Calu3 (cell line): ENCODE measurements at regions not wholly inside any gene's neighbourhood (a gene's known extent, or its start where the extent isn't known, plus 50 kb on each side); places are given as distances from the start of the nearest gene placed in this dataset.
"Not testable (repeated sequence)": the region's sequence is repeated elsewhere in the genome, so short reads cannot be mapped to it uniquely, and the experiment has no call there.

ENCODE experiments used
- BruUV-seq: library from RNA; stranded (reverse); fragments of 400-500 nt; replicated peaks from 2 replicates; lab custom pipeline; 2021; lab: Mats Ljungman, UMichigan
- CTCF ChIA-PET: fragments of 300-600 bp; sonication (Branson Sonifier 250); formaldehyde crosslinking; loops from one replicate; lab custom pipeline; 2022; ENCODE audit warnings: antibody characterized with exemption; lab: Charles Lee
- DNase-seq: peaks from one replicate; pipeline ENCODE4 v3.0.0; 2022
- H3K27ac Mint-ChIP-seq: one replicate; pipeline ENCODE4 v1.8.0; 2022; ENCODE audit warnings: mixed read lengths; ENCODE audit not compliant: unreplicated experiment
- H3K27me3 Mint-ChIP-seq: one replicate; pipeline ENCODE4 v1.8.0; 2022; ENCODE audit warnings: mixed read lengths; ENCODE audit not compliant: unreplicated experiment
- H3K36me3 Mint-ChIP-seq: one replicate; pipeline ENCODE4 v1.8.0; 2022; ENCODE audit warnings: mild to moderate bottlenecking, moderate library complexity, mixed read lengths; ENCODE audit not compliant: insufficient read depth, unreplicated experiment
- H3K4me1 Mint-ChIP-seq: one replicate; pipeline ENCODE4 v1.8.0; 2022; ENCODE audit warnings: mild to moderate bottlenecking, low read depth, mixed read lengths; ENCODE audit not compliant: unreplicated experiment
- H3K4me3 Mint-ChIP-seq: one replicate; pipeline ENCODE4 v1.8.0; 2022; ENCODE audit warnings: mild to moderate bottlenecking, low read depth, moderate library complexity, mixed read lengths; ENCODE audit not compliant: unreplicated experiment
- H3K9me3 Mint-ChIP-seq: one replicate; pipeline ENCODE4 v1.8.0; 2022; ENCODE audit warnings: low read depth, mixed read lengths; ENCODE audit not compliant: unreplicated experiment
- intact Hi-C: fragments of 100-400 bp; cut with micrococcal nuclease; formaldehyde crosslinking; loops from one replicate; pipeline ENCODE4 v1.10.0; 2022; ENCODE audit not compliant: unreplicated experiment
- TF ChIP-seq, protein P1 (sequence below): fragments of 200-600 bp; IDR thresholded peaks from one replicate; pipeline ENCODE4 v1.8.0; 2022; ENCODE audit warnings: antibody characterized with exemption; ENCODE audit not compliant: unreplicated experiment

- Mint-ChIP-seq H3K27me3 (no peaks in the 10 kb centered on the region), H3K4me3 (no peak overlapping the region), H3K4me1 (no peaks in the 10 kb centered on the region), H3K9me3 (no peaks in the 10 kb centered on the region), H3K27ac (no peak overlapping the region), H3K36me3 (no peaks in the 10 kb centered on the region)
- TF ChIP-seq, protein P1, sequence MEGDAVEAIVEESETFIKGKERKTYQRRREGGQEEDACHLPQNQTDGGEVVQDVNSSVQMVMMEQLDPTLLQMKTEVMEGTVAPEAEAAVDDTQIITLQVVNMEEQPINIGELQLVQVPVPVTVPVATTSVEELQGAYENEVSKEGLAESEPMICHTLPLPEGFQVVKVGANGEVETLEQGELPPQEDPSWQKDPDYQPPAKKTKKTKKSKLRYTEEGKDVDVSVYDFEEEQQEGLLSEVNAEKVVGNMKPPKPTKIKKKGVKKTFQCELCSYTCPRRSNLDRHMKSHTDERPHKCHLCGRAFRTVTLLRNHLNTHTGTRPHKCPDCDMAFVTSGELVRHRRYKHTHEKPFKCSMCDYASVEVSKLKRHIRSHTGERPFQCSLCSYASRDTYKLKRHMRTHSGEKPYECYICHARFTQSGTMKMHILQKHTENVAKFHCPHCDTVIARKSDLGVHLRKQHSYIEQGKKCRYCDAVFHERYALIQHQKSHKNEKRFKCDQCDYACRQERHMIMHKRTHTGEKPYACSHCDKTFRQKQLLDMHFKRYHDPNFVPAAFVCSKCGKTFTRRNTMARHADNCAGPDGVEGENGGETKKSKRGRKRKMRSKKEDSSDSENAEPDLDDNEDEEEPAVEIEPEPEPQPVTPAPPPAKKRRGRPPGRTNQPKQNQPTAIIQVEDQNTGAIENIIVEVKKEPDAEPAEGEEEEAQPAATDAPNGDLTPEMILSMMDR = no peak
- DNase-seq = no peak
- intact Hi-C loops = no loop called here
- no TSS peak for BruUV-seq
- CTCF ChIA-PET = no interaction called here
These were observed 1342.2 kb downstream of the PLA2G4A start for GRCh38 chr1:188170935-188171334.

DNA sequence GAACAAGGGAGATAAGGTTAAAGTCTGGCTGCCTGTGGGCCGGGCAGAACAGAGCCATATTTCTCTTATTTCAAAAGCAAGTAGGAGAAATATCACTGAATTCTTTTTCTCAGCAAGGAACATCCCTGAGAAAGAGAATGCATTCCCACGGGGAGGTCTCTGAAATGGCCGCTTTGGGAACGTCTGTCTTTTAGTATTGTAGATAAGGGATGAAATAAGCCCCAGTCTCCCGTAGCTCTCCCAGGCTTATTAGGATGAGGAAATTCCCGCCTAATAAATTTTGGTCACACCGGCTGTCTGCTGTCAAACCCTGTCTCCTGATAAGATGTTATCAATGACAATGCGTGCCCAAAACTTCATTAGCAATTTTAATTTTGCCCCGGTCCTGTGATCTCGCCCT, 1353.3 kb downstream of the PLA2G4A start:
- H3K27ac Mint-ChIP-seq, H3K4me1 Mint-ChIP-seq, H3K27me3 Mint-ChIP-seq, H3K9me3 Mint-ChIP-seq, BruUV-seq, CTCF ChIA-PET, H3K4me3 Mint-ChIP-seq, H3K36me3 Mint-ChIP-seq, DNase-seq: not testable (repeated sequence)
- intact Hi-C loops = loop anchor here (5.0 kb wide), 1 partner anchor 1875 kb away; no protein-coding TSS in a partner anchor

GRCh38 chr1:188188317-188188716, 1359.6 kb downstream of the PLA2G4A start:
- no peaks in the 10 kb centered on the region for H3K27me3 Mint-ChIP-seq
- TF ChIP-seq, protein P1 = no peak
- H3K4me1 Mint-ChIP-seq = no peaks in the 10 kb centered on the region
- H3K4me3 Mint-ChIP-seq = no peak overlapping the region
- H3K36me3 Mint-ChIP-seq = no peaks in the 10 kb centered on the region
- CTCF ChIA-PET = no interaction called here
- DNase-seq = no peak
- no TSS peak for BruUV-seq
- H3K9me3 Mint-ChIP-seq = peaks cover 2% of the 10 kb centered on the region
- intact Hi-C loops = no loop called here
- no peak overlapping the region for H3K27ac Mint-ChIP-seq

DNA sequence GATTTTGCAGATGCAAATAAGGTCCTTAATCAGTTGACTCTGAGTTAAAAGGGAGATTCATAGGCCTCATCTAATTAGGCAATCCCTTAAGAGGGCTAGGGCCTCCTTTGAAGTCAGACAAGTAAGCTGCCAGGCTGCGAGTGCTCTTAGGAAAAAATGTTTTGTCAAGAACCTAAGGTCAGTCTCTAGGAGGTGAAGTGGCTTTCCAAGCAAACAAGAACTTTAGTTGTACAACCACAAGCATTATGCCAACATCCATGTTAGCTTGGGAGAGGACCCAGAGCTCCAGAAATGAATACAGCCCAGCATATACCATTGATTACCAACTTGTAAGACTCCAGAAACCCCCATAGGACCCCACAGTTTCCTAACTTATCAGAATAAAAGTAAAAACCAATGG, 1366.2 kb downstream of the PLA2G4A start:
- Mint-ChIP-seq H3K27ac (no peak overlapping the region), H3K27me3 (no peaks in the 10 kb centered on the region), H3K36me3 (no peaks in the 10 kb centered on the region), H3K4me3 (no peak overlapping the region), H3K4me1 (no peaks in the 10 kb centered on the region), H3K9me3 (peaks cover 5% of the 10 kb centered on the region)
- no peak for DNase-seq
- no TSS peak for BruUV-seq
- TF ChIP-seq, protein P1 = no peak
- intact Hi-C loops = no loop called here
- CTCF ChIA-PET = no interaction called here

DNA sequence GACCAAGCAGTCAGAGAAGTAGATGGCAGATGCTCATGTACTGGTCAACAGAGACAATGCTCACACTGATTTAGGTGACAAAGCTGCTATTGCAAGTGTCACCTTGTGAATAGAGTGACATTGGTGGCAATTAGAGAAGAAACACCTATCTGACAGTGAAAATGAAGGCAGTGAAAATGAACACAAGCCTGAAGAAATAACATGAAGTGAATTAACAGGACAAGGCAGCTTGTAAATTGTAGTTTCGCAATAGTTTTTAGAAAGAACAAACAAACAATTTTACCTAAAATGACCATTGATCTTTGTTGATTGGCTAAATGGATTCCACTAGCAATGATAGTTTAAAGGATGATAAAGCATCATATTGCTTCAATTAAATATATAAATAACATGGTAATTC, 1389.5 kb downstream of the PLA2G4A start:
- Mint-ChIP-seq H3K27ac (no peak overlapping the region), H3K4me1 (no peaks in the 10 kb centered on the region), H3K9me3 (no peaks in the 10 kb centered on the region), H3K27me3 (no peaks in the 10 kb centered on the region), H3K36me3 (no peaks in the 10 kb centered on the region), H3K4me3 (no peak overlapping the region)
- TF ChIP-seq, protein P1 = no peak
- intact Hi-C loops = loop anchor here (10.0 kb wide), 1 partner anchor 213 kb away; no protein-coding TSS in a partner anchor
- CTCF ChIA-PET = no interaction called here
- no TSS peak for BruUV-seq
- DNase-seq = no peak
